ENCODE measurements at regions not wholly inside any gene's neighbourhood (a gene's known extent, or its start where the extent isn't known, plus 50 kb on each side); places are given as distances from the start of the nearest gene placed in this dataset.

GRCh38 chr10:93223336-93223735, 149.6 kb downstream of the CYP26A1 start:
- no peak for TF ChIP-seq EZH2 (IDR thresholded peaks at IDR 0.05)
- TF ChIP-seq POLR2AphosphoS5 (IDR thresholded peaks at IDR 0.05; ENCODE audit: borderline replicate concordance, low read depth, low read length), result no peak
- no peak for TF ChIP-seq FOXP2 (optimal IDR thresholded peaks at IDR 0.05; ENCODE audit: control extremely low read depth, extremely low read length, insufficient read depth)
